ENCODE measurements at regions not wholly inside any gene's neighbourhood (a gene's known extent, or its start where the extent isn't known, plus 50 kb on each side); places are given as distances from the start of the nearest gene placed in this dataset.

DNA sequence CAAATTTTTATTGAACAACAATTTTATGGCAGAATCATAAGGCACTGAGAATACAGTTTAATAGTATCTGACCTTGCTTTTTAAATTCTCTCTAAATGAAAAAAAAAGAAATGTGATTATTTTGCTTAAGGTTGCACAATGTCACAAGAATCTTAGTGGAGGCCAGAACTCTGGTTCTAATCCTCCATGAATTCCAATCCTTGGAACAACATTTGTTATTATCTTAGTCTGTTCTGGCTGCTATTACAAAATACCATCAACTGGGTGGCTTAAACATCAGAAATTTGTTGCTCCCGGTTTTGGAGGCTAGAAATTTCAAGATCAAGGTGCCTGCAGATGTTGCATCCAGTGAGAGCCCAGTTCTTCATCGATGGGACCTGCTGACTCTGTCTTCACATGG lies 158.2 kb upstream of the POM121L12 start:
- DNase-seq = no peak

DNA sequence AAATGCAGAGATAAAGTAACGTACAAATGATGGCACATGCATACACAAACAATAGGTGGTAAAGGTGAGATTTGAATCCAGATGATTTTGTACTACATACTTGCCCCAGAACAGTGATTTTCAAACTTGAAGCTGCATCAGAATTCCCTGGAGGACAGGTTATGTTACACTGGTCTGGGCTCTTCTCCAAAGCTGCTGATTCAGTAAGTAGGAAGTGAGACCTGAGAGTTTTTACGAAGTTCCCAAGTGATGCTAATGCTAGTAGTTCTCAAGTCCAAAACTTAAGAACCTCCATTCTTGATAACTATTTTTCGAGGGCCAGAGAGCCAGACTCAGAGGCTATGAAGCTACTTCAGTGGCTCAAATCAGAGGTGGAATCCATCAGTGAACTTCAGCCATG lies 159.0 kb upstream of the POM121L12 start:
- DNase-seq = no peak

DNA sequence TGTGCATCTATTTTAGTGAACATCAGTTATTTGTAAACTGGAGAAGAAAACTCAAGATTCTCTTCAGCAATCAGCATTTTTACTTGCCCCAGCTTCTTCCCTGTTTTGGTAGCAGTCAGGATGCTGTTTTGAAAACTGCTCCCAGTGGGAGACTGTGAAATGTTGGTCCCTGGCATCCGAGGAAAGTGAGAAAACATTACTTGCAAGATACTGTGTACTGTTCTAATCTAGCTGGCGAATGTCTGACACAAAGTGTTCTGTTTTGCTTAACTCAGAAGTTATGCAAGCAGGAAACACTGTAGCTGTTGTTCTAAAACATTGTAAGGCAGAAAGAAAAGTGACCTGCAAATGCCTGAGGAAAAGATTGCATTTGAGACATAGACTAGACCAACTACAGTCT lies 171.8 kb upstream of the POM121L12 start:
- no peak for DNase-seq

DNA sequence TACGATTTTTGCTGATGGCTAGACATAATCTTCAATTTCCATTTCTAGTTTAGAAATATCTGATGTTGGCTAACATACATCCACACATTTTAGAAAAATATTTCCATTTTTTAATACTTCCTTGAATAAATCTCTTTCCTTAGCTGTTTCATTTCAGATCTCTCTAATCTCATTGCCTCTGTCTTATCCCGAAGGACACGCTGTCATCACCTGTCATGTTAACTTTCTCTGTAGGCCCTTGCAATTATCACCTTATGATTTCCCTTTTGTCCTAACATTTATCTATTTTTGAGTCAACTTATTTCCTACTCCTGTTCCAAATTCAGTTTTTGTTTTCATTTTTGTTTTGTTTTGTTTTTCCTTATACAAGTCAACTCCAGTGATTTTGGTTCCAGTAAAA lies 173.1 kb upstream of the POM121L12 start:
- no peak for DNase-seq

DNA sequence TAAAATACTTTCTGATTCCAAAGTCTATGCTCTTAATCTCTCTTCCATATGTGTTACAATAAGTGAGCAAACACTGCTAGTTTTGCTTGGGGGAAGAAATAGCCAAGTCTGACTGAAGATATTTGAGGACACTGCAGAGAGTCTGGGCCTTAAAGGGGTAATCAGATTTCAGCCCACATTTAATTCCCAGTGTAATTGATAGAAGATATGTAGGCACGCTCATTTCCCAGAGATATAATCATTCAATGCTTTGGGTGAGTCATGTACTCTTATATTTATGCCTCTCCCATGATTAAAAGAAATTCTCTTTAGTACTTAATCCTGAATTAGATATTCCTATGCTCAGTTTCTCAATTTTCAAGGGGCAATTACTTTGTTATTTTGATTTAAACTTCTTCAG lies 178.1 kb upstream of the POM121L12 start:
- DNase-seq = no peak

DNA sequence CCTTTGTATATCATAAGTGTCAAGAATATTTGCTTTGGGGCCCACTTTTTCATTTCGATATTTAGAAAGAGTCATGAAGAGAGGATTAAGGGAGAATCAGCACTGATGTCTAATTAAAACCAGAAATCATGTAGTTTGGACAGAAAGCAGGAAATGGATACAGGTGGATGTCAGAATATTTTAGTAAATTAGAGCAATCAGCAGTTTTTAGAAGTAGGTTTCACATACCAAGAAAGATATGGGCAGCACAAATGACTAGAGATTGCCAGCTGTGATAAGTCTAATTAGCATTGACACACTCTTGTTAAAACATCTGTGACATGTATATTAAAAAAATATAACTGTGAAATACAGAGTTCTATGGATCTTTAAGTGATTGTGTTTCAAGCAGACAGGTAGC lies 180.8 kb upstream of the POM121L12 start:
- no peak for DNase-seq

DNA sequence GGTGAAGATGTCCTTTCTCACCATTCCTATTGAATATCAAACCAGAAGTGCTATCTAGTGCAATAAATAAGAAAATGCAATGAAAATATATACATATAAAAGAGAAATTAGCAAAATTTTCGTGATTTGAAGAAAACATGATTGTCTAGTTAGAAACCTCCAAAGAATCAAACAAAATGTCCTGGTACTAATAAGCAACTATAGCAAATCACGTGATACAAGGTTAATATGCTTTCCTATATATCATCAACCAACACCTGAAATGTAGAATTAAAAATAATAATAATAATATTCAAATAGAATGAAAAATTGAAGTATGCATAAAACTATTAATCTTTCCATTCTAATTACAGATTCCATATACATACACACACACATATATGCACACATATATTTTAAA lies 183.9 kb upstream of the POM121L12 start:
- DNase-seq = no peak

DNA sequence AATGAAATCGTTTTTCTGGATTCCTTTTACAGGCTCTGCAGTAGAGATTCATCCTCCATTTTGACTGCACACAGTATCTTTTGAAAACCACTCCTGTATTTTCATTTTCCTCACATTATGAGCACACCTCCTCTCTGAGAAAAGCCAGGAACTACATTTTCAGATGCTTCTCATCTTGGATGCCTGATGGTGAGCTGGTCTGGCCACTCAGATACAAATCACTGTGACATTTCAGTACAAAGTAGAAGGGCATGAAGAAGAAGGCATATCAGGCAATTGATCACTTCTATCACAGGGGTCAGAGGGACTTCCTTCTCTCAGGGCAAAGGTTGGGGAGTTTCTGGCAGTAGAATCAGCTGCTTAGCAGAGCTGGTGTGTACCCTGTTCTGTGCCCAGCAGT lies 192.0 kb upstream of the POM121L12 start:
- DNase-seq = no peak

DNA sequence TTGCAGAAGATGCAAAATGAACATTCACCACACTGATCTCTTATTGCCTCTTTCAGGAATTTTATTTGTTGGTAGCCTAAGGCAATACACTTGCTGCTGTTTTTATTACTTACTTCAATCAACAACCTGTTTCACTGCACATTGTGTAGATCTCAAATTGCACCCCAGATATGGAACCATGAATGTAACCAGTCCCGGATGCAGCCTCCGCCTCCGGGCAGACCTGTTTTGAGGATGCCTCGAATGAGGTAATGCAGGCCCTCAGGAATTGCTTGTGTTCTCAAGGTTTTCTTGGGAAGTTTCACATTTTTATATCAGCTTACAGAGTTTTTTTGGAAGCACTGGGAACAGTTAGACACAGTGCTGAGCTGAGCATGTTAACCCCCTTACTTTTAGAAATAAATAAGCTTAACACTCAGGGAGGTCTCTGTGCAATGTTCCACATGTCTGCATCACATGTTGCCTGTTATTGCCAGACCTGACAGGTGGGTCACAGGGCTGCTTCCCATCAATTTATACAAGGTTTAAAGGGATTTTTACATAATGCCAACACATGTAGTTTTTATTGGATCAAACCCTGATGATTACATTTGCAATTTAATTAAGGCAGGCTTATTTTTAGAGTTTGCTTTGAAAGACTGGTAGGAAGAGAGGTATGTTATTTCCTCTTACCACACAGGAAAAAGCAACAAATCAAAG lies 193.1 kb upstream of the POM121L12 start:
- DNase-seq = no peak

DNA sequence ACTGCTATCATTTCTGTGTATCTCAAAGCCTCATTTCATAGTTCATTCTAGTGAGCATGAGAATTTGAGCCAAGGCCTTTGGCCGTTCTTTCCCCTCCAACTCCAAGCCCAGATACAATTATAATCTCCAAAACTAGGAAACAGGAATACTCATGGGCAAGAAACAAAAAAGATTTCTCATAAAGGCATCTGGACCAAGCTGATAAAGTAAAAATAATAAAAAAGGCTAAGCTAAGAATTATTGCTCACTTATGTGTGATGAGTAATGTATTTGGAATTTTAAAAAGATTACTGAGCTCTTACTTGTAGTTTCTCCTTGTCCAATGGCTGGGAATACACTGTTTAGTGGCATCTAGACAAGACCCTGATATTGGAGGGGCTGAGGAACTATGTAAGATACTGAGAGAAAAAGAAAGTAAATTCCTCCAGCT lies 196.4 kb upstream of the POM121L12 start:
- peak; percentile 29 for DNase-seq

DNA sequence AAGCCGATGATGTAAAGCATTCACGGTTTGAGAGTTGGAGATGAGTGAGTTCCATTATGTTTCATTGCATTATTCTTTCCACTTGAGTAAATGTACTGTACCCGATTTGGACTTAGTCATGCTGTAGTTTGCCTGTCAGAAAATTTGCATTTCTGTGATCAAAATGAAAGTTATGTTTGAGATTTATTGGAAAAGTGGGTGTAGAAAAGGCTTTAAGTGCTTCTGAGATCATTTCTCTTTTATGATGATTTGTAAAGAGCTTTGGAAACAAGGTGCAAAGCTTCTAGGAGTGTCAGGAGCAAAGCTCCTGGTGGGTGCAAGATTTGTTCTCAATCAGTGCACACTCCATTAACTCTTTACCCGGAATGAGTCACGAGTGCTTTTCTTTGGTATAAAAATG lies 204.1 kb upstream of the POM121L12 start:
- DNase-seq = no peak

DNA sequence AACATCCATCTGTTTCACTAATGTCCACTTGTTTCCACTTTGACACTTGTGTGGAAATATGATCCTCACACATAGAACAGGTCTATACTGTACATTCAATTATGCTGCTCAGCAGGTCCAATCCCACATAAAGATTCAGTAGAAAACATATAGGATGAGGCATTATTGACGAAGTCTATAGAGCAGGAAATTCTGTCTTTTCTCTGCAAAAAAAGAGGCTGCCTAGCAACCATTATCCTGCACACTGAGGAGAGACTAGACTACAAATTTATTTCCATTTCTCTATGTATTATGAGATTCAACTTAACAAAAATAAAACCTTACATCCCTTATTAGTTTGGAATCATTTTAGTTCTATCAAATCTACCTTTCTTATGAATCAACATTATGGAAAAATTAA lies 204.6 kb upstream of the POM121L12 start:
- no peak for DNase-seq

DNA sequence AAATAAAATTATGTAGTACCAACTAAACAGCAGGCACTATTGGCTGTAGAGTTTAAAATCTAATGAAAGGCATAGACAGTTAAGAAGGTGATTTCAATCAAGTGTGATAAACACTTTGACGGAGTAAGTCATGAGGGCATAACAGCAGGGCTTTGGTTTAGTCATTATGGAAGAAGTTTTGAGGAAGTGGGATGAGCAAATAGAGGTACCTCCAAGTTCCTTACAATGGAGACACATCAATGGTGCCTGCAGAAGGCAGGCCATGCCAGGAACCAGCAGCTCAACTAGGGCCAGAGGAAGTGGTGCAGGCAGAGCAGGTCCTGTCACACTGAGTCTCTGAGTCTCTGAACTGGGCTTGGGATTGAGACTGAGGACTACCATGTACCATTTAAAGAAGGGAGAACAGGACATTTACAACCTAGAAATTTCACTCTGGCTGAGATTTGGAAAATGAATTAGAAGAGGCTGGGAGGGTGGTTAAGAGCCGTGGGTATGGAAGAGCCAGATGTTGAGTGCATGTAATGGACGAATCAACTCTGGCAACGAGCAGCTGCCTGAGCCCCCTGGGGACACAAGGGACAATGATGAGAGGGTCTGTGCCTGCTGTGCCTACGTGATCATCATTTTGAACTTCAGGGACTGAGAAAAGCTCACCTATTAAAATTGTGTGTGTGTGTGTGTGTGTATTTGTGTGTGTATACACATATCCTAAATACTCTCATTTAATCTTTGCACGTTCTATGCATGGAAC lies 208.7 kb upstream of the POM121L12 start:
- no peak for DNase-seq

DNA sequence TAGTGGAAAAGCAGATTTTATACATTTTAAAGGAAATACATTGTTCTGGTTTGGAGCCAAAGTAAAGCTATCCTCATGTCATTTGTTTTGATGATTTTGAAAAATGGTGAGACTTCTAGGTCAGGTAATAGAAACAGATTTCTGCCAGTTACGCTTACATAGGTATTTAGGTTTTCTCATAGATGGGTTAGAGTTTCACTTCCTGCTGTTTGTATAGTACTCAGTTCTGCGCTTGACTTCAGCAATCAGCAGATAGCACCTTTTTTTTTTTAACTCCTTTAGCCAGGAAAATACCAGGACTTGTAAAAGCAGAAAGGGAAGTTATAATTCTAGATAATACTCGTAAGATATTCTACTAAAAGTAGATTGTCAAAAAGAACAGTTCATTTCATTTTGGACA lies 209.8 kb upstream of the POM121L12 start:
- DNase-seq = no peak

DNA sequence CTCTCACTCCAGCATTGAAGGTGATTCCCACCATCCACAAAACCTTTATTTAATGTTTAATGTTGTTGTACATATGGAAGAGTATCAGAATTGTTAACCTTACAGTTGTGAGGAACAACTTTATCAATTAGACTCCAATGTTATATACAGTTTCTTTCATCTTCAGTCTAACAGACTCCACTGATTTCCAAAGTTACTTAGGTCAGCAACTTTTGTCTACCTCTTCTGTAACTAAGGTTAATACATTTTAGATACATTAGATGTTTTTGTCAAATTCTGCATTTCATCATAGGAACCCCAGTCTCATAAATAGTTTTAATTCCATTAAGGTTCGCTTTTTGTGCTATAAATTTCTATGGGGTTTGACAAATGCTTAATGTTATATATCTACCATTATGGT lies 223.9 kb upstream of the POM121L12 start:
- no peak for DNase-seq

DNA sequence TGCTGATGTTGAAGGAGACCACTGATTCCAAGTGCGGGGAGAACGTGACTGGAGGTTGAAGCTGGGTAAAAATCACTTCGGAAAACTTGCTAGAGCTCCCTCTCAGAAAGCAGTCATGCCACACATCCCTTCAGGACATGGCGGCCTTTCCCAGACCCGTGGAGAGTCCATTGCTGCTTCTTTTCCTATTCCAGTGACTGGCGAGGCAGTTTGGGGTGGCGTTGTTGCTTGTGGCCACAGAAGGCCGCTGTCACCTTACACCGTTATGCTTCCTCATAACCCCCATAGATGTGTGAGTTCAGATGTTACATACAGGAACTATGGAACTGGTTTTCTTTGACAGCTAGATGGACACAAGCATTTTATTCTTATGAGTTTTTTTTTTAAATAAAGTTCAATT lies 235.6 kb upstream of the POM121L12 start:
- no peak for DNase-seq

DNA sequence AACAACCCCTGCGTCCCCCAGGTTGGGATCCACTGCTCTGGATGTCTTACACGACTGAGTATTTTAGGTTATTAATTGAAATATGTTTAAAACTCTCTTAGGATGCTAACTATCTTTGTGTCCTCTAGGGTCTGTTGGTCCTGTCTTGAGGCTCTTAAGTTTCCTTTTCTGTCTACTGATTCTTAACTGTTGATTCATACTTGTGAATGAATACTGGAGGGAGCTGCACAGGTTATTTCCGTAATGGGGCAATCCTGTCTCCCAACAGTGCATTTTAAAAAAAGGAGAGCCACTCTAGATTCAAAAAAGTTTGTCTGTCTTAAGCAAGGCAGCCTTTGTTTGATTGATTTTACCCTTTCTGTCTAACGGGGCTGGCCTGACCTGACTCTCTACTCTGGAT lies 237.6 kb upstream of the POM121L12 start:
- DNase-seq = no peak

DNA sequence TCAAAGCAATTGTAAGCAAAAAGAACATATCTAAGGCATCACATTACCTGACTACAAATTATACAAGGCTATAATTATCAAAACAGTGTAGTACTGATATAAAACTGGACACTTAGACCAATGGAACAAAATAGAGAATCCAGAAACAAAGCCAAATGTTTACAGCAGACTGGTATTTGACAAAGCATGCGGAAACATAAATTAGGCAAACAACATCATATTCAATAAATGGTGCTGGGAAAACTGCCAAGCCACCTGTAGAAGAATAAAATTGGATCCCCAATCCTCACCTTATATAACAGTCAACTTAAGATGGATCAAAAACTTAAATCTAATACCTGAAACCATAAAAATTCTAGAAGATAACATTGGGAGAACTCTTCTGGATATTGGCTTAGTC lies 240.8 kb upstream of the POM121L12 start:
- DNase-seq = no peak

DNA sequence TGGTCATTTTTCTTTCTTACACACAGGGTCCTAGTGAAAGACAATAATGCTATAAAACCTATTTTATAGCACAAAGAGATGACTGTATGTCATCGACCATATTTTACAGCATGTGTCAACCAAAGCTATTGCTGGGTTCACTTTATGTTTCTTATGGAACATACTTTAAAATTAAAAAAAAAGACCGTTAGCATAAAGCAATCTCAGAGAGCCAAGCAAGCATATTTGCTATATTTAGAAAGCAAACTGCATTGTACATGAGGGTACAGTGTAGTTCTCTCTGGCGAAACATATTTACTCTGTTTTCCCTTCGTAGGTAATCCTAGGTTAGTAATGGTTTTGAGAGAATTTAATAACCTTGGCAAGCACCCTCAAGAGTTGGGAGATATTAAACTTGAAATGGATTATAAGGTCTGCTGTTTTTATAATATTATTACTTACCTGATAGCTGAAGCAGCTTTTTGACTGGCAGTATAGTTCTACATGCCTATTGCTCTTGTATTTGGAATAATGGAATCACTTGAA lies 244.2 kb upstream of the POM121L12 start:
- no peak for DNase-seq

DNA sequence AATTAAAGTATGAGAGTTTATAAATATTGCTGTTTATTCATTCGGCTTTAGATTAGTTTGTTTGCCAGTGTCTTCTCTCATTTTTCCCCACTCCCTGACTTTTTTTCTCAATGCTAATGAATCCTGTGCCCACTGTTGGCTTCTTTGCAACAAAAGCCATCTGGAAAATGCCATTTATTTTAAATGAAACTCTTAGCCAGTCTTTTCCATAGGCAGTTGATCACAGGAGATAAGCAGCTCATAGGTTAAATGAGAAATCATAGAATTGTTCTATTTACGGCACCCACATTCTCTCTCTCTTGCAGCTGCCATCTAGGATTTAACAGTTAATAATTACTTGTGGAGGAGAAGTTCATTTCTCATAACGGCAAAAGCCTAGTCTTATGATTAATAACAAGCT lies 249.3 kb upstream of the POM121L12 start:
- no peak for DNase-seq

DNA sequence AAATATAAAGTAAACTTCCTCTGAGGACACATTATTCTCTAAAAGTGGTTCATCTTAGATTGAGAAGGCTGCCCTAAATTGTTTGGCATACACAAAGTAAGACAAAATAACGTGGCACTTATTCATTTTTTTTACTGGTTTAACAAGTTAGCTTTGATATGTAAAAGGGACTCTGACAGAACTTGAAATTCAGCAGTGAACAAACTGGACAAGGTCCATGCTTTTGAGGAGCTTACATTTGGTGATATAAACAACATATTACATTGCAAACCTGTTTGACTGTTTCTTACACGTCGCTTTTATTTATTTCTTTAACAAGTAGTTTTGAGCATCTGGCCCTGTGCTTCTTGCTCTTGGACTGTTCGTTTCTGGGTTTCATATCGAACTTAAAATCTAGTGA lies 253.1 kb upstream of the POM121L12 start:
- DNase-seq = no peak

DNA sequence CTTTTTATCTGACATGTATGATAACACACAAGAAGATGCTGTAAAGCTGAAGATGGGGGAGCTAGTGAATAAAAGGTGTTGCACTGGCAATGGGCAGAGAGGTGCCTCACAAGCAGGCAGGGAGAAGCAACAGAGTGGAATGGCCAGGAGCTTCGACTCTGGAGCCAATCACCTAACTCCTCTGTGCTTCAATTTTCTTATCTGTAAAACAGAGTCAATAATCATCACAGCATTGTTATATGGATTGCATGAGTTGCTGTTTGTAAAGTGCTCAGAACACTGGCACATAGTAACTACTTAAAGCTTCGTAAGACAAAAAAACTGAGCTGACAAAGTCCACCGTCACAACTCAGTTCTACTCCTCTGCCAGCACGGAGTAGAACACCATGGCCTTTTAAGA lies 254.2 kb upstream of the POM121L12 start:
- DNase-seq = no peak

DNA sequence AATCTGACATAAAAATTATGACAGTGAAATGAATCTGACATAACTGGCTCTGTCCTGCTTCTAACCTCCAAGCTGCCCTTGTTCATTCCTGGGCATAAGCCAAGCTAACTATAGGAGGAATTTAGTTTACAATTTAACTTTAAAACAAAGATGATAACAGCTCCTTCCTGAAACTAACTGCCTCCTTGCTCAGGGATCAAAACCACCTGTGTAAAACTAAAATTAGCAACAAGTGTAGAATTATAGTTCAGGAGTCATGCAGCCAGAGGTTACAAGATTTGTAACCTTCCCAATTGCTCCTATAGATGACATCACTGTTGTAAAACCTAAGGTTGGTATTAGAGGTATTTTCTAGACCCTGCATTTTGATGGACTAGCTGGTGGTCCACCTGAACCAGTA lies 256.4 kb upstream of the POM121L12 start:
- DNase-seq = no peak

All from fibroblast of skin of scalp (primary cell).